GM23338 (cell line): ENCODE measurements at regions not wholly inside any gene's neighbourhood (a gene's known extent, or its start where the extent isn't known, plus 50 kb on each side); places are given as distances from the start of the nearest gene placed in this dataset.

Experiments used
- ATAC-seq: fragments of 200-7000 bp; cut with Tn5 transposase; 3 replicates; pipeline ENCODE4 v1.9.1; 2020
- DNase-seq: peaks from one replicate; pipeline ENCODE4 v3.0.0-alpha.2; 2015; ENCODE audit warnings: low spot score
- H2AFZ ChIP-seq: fragments of 200-600 bp; sonication (generic); 2 replicates; pipeline ENCODE4 v1.8.0; 2016; ENCODE audit warnings: antibody characterized with exemption, mild to moderate bottlenecking, moderate library complexity
- H3F3A ChIP-seq: fragments of 200-600 bp; sonication (generic); replicated peaks from 2 replicates; pipeline ENCODE4 v1.8.0; 2017; ENCODE audit warnings: antibody characterized with exemption, mixed run types, low read depth
- H3K27ac ChIP-seq: fragments of 200-600 bp; sonication (generic); 2 replicates; pipeline ENCODE4 v1.6.1; 2016; ENCODE audit warnings: low read depth
- H3K27me3 ChIP-seq: fragments of 200-600 bp; sonication (generic); 2 replicates; pipeline ENCODE4 v1.8.0; 2016; ENCODE audit warnings: mild to moderate bottlenecking, mixed run types, moderate library complexity; ENCODE audit not compliant: insufficient read depth
- H3K36me3 ChIP-seq: fragments of 200-600 bp; sonication (generic); 2 replicates; pipeline ENCODE4 v1.8.0; 2016; ENCODE audit warnings: mild to moderate bottlenecking; ENCODE audit not compliant: insufficient read depth
- H3K4me1 ChIP-seq: fragments of 200-600 bp; sonication (generic); 2 replicates; pipeline ENCODE4 v1.8.0; 2016; ENCODE audit warnings: mild to moderate bottlenecking, moderate library complexity; ENCODE audit not compliant: insufficient read depth
- H3K4me2 ChIP-seq: fragments of 200-600 bp; sonication (generic); 2 replicates; pipeline ENCODE4 v1.7.1; 2017; ENCODE audit warnings: mixed run types
- H3K4me3 ChIP-seq: fragments of 200-600 bp; sonication (generic); 2 replicates; pipeline ENCODE4 v1.6.1; 2016; ENCODE audit warnings: mixed run types
- H3K79me2 ChIP-seq: fragments of 200-600 bp; sonication (generic); replicated peaks from 2 replicates; pipeline ENCODE4 v1.8.0; 2017; ENCODE audit warnings: mild to moderate bottlenecking; ENCODE audit not compliant: insufficient read depth
- H3K9me2 ChIP-seq: fragments of 200-600 bp; sonication (generic); 2 replicates; pipeline ENCODE4 v1.8.0; 2017; ENCODE audit not compliant: insufficient read depth
- H4K20me1 ChIP-seq: fragments of 200-600 bp; sonication (generic); replicated peaks from 2 replicates; pipeline ENCODE4 v1.8.0; 2017; ENCODE audit warnings: mild to moderate bottlenecking; ENCODE audit not compliant: insufficient read depth
- H3K27ac Mint-ChIP-seq: 2 replicates; pipeline ENCODE4 v1.8.0; 2020; ENCODE audit warnings: inconsistent platforms, mild to moderate bottlenecking, moderate library complexity, mixed read lengths
- H3K27me3 Mint-ChIP-seq: 3 replicates; pipeline ENCODE4 v1.8.0; 2022; ENCODE audit warnings: low read depth, mild to moderate bottlenecking, moderate library complexity, mixed read lengths, inconsistent platforms; ENCODE audit not compliant: insufficient read depth, poor library complexity
- H3K36me3 Mint-ChIP-seq: 3 replicates; pipeline ENCODE4 v1.8.0; 2021; ENCODE audit warnings: low read depth, mild to moderate bottlenecking, inconsistent platforms, moderate library complexity, mixed read lengths
- H3K4me1 Mint-ChIP-seq: 3 replicates; pipeline ENCODE4 v1.8.0; 2020; ENCODE audit warnings: mild to moderate bottlenecking, inconsistent platforms, mixed read lengths
- H3K4me3 Mint-ChIP-seq: 3 replicates; pipeline ENCODE4 v1.8.0; 2021; ENCODE audit warnings: moderate library complexity, mild to moderate bottlenecking, inconsistent platforms, mixed read lengths
- H3K9me3 Mint-ChIP-seq: 3 replicates; pipeline ENCODE4 v1.8.0; 2020; ENCODE audit warnings: moderate library complexity, mild to moderate bottlenecking, inconsistent platforms, mixed read lengths
- CREB1 ChIP-seq: fragments of 250-450 bp; sonication (Bioruptor Pico); IDR thresholded peaks from 2 replicates; pipeline ENCODE4 v1.5.0; 2020; ENCODE audit warnings: low read depth, mild to moderate bottlenecking, moderate library complexity
- EZH2 ChIP-seq: fragments of 200-600 bp; sonication (generic); IDR thresholded peaks from one replicate; pipeline ENCODE4 v1.8.0; 2017; ENCODE audit warnings: antibody characterized with exemption, mild to moderate bottlenecking, low read depth; ENCODE audit not compliant: unreplicated experiment
- EZH2phosphoT487 ChIP-seq: fragments of 200-600 bp; sonication (generic); IDR thresholded peaks from one replicate; pipeline ENCODE4 v1.8.1; 2018; ENCODE audit warnings: antibody characterized with exemption; ENCODE audit not compliant: unreplicated experiment
- JUNB ChIP-seq: IDR thresholded peaks from one replicate; pipeline ENCODE4 v1.6.1; 2016; ENCODE audit warnings: antibody characterized with exemption; ENCODE audit not compliant: unreplicated experiment
- NANOG ChIP-seq: IDR thresholded peaks from 2 replicates; pipeline ENCODE4 v1.6.1; 2016; ENCODE audit warnings: antibody characterized with exemption, borderline replicate concordance
- POLR2AphosphoS5 ChIP-seq: IDR thresholded peaks from 2 replicates; pipeline ENCODE4 v1.6.1; 2016; ENCODE audit warnings: antibody characterized with exemption, low read depth
- STAT1 ChIP-seq: IDR thresholded peaks from one replicate; pipeline ENCODE4 v1.6.1; 2016; ENCODE audit warnings: antibody characterized with exemption; ENCODE audit not compliant: unreplicated experiment
- ZNF114 ChIP-seq: fragments of 250-450 bp; sonication (Bioruptor Pico); IDR thresholded peaks from 2 replicates; pipeline ENCODE4 v1.5.0; 2020; ENCODE audit warnings: mild to moderate bottlenecking, moderate library complexity
- ZNF462 ChIP-seq: fragments of 250-450 bp; sonication (Bioruptor Pico); IDR thresholded peaks from 2 replicates; pipeline ENCODE4 v1.5.0; 2020; ENCODE audit warnings: mild to moderate bottlenecking, moderate library complexity
- TF ChIP-seq, protein P1 (sequence below): IDR thresholded peaks from one replicate; pipeline ENCODE4 v1.6.1; 2018; ENCODE audit warnings: antibody characterized with exemption; ENCODE audit not compliant: unreplicated experiment
- TF ChIP-seq, protein P2 (sequence below): IDR thresholded peaks from 2 replicates; pipeline ENCODE4 v1.6.1; 2016; ENCODE audit warnings: antibody characterized with exemption
- TF ChIP-seq, protein P3 (sequence below), 2 experiments: fragments of 200-600 bp in 1 of 2; sonication (generic) in 1 of 2; conservative IDR thresholded peaks; 2 replicates each; pipeline versions ENCODE4 v1.5.1 to v1.6.1; 2016 to 2017; ENCODE audit warnings: antibody characterized with exemption in 2 of 2, low read depth in 2 of 2, mild to moderate bottlenecking in 2 of 2, moderate library complexity in 1 of 2

GRCh38 chr1:96038636-96039035 lies 682.9 kb upstream of the PTBP2 start:
- Mint-ChIP-seq H3K9me3 (no peaks in the 10 kb centered on the region), H3K27ac (no peak overlapping the region), H3K27me3 (no peaks in the 10 kb centered on the region), H3K36me3 (no peaks in the 10 kb centered on the region), H3K4me3 (no peak overlapping the region), H3K4me1 (peaks cover 13% of the 10 kb centered on the region; the same call in 2 of the 3 replicates)
- ATAC-seq (no peak), DNase-seq (no peak)
- Histone ChIP-seq H3K9me2 (0 out of 2 replicates have a peak, but pooled peaks cover 10% of the 10 kb centered on the region), H2AFZ (peak overlapping the region; percentile 53; the same call in 1 of the 2 replicates), H3K4me3 (no peak overlapping the region), H3K27ac (no peak overlapping the region), H4K20me1 (no peaks in the 10 kb centered on the region), H3F3A (no peaks in the 10 kb centered on the region), H3K36me3 (no peaks in the 10 kb centered on the region), H3K4me1 (peaks cover 6% of the 10 kb centered on the region; the same call in 1 of the 2 replicates), H3K27me3 (no peaks in the 10 kb centered on the region), H3K4me2 (no peak overlapping the region), H3K79me2 (no peaks in the 10 kb centered on the region)
- TF ChIP-seq NANOG = no peak
- TF ChIP-seq JUNB = no peak
- TF ChIP-seq, protein P1, sequence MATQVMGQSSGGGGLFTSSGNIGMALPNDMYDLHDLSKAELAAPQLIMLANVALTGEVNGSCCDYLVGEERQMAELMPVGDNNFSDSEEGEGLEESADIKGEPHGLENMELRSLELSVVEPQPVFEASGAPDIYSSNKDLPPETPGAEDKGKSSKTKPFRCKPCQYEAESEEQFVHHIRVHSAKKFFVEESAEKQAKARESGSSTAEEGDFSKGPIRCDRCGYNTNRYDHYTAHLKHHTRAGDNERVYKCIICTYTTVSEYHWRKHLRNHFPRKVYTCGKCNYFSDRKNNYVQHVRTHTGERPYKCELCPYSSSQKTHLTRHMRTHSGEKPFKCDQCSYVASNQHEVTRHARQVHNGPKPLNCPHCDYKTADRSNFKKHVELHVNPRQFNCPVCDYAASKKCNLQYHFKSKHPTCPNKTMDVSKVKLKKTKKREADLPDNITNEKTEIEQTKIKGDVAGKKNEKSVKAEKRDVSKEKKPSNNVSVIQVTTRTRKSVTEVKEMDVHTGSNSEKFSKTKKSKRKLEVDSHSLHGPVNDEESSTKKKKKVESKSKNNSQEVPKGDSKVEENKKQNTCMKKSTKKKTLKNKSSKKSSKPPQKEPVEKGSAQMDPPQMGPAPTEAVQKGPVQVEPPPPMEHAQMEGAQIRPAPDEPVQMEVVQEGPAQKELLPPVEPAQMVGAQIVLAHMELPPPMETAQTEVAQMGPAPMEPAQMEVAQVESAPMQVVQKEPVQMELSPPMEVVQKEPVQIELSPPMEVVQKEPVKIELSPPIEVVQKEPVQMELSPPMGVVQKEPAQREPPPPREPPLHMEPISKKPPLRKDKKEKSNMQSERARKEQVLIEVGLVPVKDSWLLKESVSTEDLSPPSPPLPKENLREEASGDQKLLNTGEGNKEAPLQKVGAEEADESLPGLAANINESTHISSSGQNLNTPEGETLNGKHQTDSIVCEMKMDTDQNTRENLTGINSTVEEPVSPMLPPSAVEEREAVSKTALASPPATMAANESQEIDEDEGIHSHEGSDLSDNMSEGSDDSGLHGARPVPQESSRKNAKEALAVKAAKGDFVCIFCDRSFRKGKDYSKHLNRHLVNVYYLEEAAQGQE = no peak
- TF ChIP-seq ZNF114 (CRISPR knock-in tag) = no peak
- TF ChIP-seq ZNF462 (CRISPR knock-in tag) = no peak
- TF ChIP-seq, protein P2, sequence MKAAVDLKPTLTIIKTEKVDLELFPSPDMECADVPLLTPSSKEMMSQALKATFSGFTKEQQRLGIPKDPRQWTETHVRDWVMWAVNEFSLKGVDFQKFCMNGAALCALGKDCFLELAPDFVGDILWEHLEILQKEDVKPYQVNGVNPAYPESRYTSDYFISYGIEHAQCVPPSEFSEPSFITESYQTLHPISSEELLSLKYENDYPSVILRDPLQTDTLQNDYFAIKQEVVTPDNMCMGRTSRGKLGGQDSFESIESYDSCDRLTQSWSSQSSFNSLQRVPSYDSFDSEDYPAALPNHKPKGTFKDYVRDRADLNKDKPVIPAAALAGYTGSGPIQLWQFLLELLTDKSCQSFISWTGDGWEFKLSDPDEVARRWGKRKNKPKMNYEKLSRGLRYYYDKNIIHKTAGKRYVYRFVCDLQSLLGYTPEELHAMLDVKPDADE = no peak
- TF ChIP-seq STAT1 = no peak
- no peak for TF ChIP-seq EZH2
- TF ChIP-seq, protein P3, sequence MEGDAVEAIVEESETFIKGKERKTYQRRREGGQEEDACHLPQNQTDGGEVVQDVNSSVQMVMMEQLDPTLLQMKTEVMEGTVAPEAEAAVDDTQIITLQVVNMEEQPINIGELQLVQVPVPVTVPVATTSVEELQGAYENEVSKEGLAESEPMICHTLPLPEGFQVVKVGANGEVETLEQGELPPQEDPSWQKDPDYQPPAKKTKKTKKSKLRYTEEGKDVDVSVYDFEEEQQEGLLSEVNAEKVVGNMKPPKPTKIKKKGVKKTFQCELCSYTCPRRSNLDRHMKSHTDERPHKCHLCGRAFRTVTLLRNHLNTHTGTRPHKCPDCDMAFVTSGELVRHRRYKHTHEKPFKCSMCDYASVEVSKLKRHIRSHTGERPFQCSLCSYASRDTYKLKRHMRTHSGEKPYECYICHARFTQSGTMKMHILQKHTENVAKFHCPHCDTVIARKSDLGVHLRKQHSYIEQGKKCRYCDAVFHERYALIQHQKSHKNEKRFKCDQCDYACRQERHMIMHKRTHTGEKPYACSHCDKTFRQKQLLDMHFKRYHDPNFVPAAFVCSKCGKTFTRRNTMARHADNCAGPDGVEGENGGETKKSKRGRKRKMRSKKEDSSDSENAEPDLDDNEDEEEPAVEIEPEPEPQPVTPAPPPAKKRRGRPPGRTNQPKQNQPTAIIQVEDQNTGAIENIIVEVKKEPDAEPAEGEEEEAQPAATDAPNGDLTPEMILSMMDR (conservative IDR thresholded peaks at IDR 0.05; ENCODE audit: low read depth in 2 of 2) = no peak
- TF ChIP-seq CREB1 = no peak
- TF ChIP-seq EZH2phosphoT487 = no peak
- no peak for TF ChIP-seq POLR2AphosphoS5
